ENCODE measurements at regions not wholly inside any gene's neighbourhood (a gene's known extent, or its start where the extent isn't known, plus 50 kb on each side); places are given as distances from the start of the nearest gene placed in this dataset.
"Not testable (repeated sequence)": the region's sequence is repeated elsewhere in the genome, so short reads cannot be mapped to it uniquely, and the experiment has no call there.

- H3K9me3 ChIP-seq, result peaks cover 0 to 37% (median 15%) of the 10 kb centered on the region in 4 donors
- no peaks in the 10 kb centered on the region for H3K27me3 ChIP-seq
- intact Hi-C loops (cut with DNase I; ENCODE audit: low total_unique reads), result no loop called here
- no peak overlapping the region for H3K4me3 ChIP-seq
- no peaks in the 10 kb centered on the region for H3K4me1 ChIP-seq
- DNase-seq, result no peak
- no peak overlapping the region for H3K27ac ChIP-seq
- TF ChIP-seq EP300 (IDR thresholded peaks at IDR 0.05) (no peak), POLR2AphosphoS5 (IDR thresholded peaks at IDR 0.05) (no peak), POLR2A (IDR thresholded peaks at IDR 0.05) (no peak), CTCF (IDR thresholded peaks at IDR 0.05) (no peak)
- H3K36me3 ChIP-seq, result no peaks in the 10 kb centered on the region
- WGBS, 5 donors, result 19 to 54% (median 35%) methylated on average over 2 of the region's 2 CpGs
These were observed 124.5 kb upstream of the SLC13A1 start for GRCh38 chr7:123324283-123324682.

DNA sequence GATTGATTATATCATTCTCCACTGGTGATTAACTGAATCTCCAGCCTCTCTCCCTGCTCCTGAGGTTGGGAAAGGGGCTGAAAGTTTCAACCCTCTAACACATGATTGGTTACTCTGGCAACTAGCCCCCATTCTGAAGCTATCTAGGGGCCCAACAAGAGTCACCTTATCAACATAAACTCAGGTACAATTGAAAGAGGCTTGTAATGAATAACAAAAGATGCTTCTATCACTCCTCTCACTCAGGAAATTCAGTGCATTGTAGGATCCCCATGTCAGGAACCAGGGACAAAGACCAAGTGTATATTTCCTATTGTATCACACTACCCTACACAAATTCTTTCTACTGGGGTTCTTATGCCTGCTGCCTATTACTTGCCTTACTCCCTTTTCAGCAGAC lies 123.9 kb upstream of the SLC13A1 start:
- Histone ChIP-seq H3K9me3 (peaks cover 0 to 37% (median 15%) of the 10 kb centered on the region in 4 donors), H3K4me1 (no peaks in the 10 kb centered on the region), H3K36me3 (no peaks in the 10 kb centered on the region), H3K27ac (no peak overlapping the region), H3K4me3 (no peak overlapping the region), H3K27me3 (no peaks in the 10 kb centered on the region)
- no peak for DNase-seq
- TF ChIP-seq POLR2AphosphoS5 (IDR thresholded peaks at IDR 0.05), result no peak
- TF ChIP-seq CTCF (IDR thresholded peaks at IDR 0.05), result no peak
- no peak for TF ChIP-seq EP300 (IDR thresholded peaks at IDR 0.05)
- TF ChIP-seq POLR2A (IDR thresholded peaks at IDR 0.05), result no peak
- intact Hi-C loops (cut with DNase I; ENCODE audit: low total_unique reads), result no loop called here

DNA sequence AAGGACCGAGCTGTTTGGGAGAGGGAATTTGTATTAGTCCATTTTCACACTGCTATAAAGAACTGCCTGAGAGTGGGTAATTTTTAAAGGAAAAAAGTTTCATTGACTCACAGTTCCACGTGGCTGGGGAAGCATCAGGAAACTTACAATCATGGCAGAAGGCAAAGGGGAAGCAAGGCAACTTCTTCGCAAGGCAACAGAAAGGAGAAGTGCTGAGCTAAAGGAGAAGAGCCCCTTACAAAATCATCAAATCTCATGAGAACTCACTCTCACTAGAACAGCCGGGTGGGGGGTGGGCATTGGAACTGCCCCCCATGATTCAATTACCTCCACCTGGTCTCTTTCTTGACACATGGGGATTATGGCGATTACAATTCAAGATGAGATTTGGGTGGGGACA lies 121.8 kb upstream of the SLC13A1 start:
- DNase-seq; intact Hi-C loops (cut with DNase I; ENCODE audit: low total_unique reads); H3K36me3 ChIP-seq; H3K27ac ChIP-seq; H3K4me3 ChIP-seq; H3K27me3 ChIP-seq; H3K4me1 ChIP-seq: not testable (repeated sequence)
- WGBS, 5 donors, result 75 to 82% (median 81%) methylated on average over 5 of the region's 5 CpGs
- peaks cover 0 to 37% (median 15%) of the 10 kb centered on the region in 4 donors for H3K9me3 ChIP-seq

GRCh38 chr7:123319911-123320310 lies 120.1 kb upstream of the SLC13A1 start:
- no peak for DNase-seq
- no peaks in the 10 kb centered on the region for H3K4me1 ChIP-seq
- H3K9me3 ChIP-seq, result peaks cover 0 to 37% (median 15%) of the 10 kb centered on the region in 4 donors
- H3K27ac ChIP-seq, result no peak overlapping the region
- no peak overlapping the region for H3K4me3 ChIP-seq
- H3K36me3 ChIP-seq, result no peaks in the 10 kb centered on the region
- WGBS, 5 donors, result 70 to 86% (median 75%) methylated on average over 3 of the region's 3 CpGs
- no peaks in the 10 kb centered on the region for H3K27me3 ChIP-seq
- no peak for TF ChIP-seq EP300 (IDR thresholded peaks at IDR 0.05)
- no peak for TF ChIP-seq POLR2AphosphoS5 (IDR thresholded peaks at IDR 0.05)
- no peak for TF ChIP-seq POLR2A (IDR thresholded peaks at IDR 0.05)
- TF ChIP-seq CTCF (IDR thresholded peaks at IDR 0.05), result no peak
- intact Hi-C loops (cut with DNase I; ENCODE audit: low total_unique reads), result no loop called here

GRCh38 chr7:123314886-123315285 lies 115.1 kb upstream of the SLC13A1 start:
- 52 to 70% (median 61%) methylated on average over 1 of the region's 1 CpG for WGBS, 5 donors
- H3K27ac ChIP-seq, result no peak overlapping the region

More at GRCh38 chr7:123314886-123315285, 115.1 kb upstream of the SLC13A1 start:
- H3K9me3 ChIP-seq, result no peaks in the 10 kb centered on the region
- intact Hi-C loops (cut with DNase I; ENCODE audit: low total_unique reads), result no loop called here
- TF ChIP-seq POLR2AphosphoS5 (IDR thresholded peaks at IDR 0.05) (no peak), EP300 (IDR thresholded peaks at IDR 0.05) (no peak), CTCF (IDR thresholded peaks at IDR 0.05) (no peak), POLR2A (IDR thresholded peaks at IDR 0.05) (no peak)
- H3K27me3 ChIP-seq, result no peaks in the 10 kb centered on the region
- no peak for DNase-seq
- H3K4me1 ChIP-seq, result no peaks in the 10 kb centered on the region
- no peaks in the 10 kb centered on the region for H3K36me3 ChIP-seq
- H3K4me3 ChIP-seq, result no peak overlapping the region
